Immature natural killer cell (primary cell): ENCODE measurements at regions not wholly inside any gene's neighbourhood (a gene's known extent, or its start where the extent isn't known, plus 50 kb on each side); places are given as distances from the start of the nearest gene placed in this dataset.
"Not testable (repeated sequence)": the region's sequence is repeated elsewhere in the genome, so short reads cannot be mapped to it uniquely, and the experiment has no call there.

Experiments
- DNase-seq, 3 donors: peaks; one replicate each; pipeline ENCODE4 v3.0.0; 2022; ENCODE audit warnings: mixed read lengths in 1 of 3
- H3K27ac Mint-ChIP-seq, 6 donors: one replicate each; pipeline ENCODE4 v1.8.0; 2020; ENCODE audit warnings: mixed read lengths in 6 of 6, mild to moderate bottlenecking in 5 of 6, inconsistent platforms in 4 of 6, moderate library complexity in 3 of 6
- H3K27me3 Mint-ChIP-seq, 3 donors: one replicate each; pipeline ENCODE4 v1.8.0; 2020 to 2021; ENCODE audit warnings: low read depth in 3 of 3, mild to moderate bottlenecking in 3 of 3, mixed read lengths in 3 of 3, moderate library complexity in 3 of 3, inconsistent platforms in 1 of 3
- H3K36me3 Mint-ChIP-seq, 3 donors: one replicate each; pipeline ENCODE4 v1.8.0; 2020; ENCODE audit warnings: mixed read lengths in 3 of 3, inconsistent platforms in 2 of 3, mild to moderate bottlenecking in 2 of 3
- H3K4me1 Mint-ChIP-seq, 2 donors: one replicate each; pipeline ENCODE4 v1.8.0; 2020; ENCODE audit warnings: inconsistent platforms in 2 of 2, mild to moderate bottlenecking in 2 of 2, mixed read lengths in 2 of 2, moderate library complexity in 1 of 2
- H3K4me3 Mint-ChIP-seq, 5 donors: one replicate each; pipeline ENCODE4 v1.8.0; 2020; ENCODE audit warnings: mild to moderate bottlenecking in 5 of 5, mixed read lengths in 5 of 5, inconsistent platforms in 3 of 5, moderate library complexity in 3 of 5
- H3K9me3 Mint-ChIP-seq, 6 donors: one replicate each; pipeline ENCODE4 v1.8.0; 2020; ENCODE audit warnings: mild to moderate bottlenecking in 6 of 6, mixed read lengths in 6 of 6, inconsistent platforms in 4 of 6, moderate library complexity in 3 of 6

DNA sequence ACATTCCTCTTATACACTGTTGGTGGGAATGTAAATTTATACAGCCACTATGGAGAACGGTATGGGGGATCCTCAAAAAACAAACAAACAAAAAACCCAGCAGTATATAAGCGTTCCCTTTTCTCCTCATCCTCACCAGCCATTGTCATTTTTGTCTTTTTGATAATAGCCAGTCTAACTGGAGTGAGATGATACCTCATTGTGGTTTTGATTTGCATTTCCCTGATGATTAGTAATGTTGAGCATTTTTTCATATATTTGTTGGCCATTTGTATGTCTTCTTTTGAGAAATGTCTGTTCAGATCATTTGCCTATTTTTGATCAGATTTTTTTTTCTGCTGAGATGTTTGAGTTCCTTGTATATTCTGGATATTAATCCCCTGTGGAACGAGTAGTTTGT is 76.1 kb downstream of the TEX35 start:
- H3K27ac Mint-ChIP-seq, H3K4me1 Mint-ChIP-seq, H3K9me3 Mint-ChIP-seq, DNase-seq, H3K4me3 Mint-ChIP-seq, H3K36me3 Mint-ChIP-seq: not testable (repeated sequence)
- peaks cover 1 to 11% (median 4%) of the 10 kb centered on the region in 3 donors for H3K27me3 Mint-ChIP-seq

DNA sequence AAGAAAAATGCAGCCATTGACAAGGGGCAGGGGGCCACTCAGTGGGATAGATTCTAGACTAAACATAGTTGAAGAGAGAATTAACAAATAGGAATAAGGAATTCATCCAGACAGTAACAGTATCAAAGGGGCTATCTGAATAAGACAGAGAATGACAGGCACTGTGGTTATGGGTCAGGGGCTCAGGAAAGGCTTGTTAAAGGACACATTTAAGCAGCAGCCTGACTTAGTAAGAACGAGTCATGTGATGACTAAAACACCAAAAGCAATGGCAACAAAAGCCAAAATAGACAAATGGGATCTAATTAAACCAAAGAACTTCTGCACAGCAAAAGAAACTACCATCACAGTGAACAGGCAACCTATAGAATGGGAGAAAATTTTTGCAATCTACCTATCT is 78.9 kb downstream of the TEX35 start:
- not testable (repeated sequence) for H3K27ac Mint-ChIP-seq, H3K36me3 Mint-ChIP-seq, H3K9me3 Mint-ChIP-seq, H3K4me3 Mint-ChIP-seq, H3K4me1 Mint-ChIP-seq, DNase-seq
- H3K27me3 Mint-ChIP-seq, result peaks cover 1 to 11% (median 4%) of the 10 kb centered on the region in 3 donors

DNA sequence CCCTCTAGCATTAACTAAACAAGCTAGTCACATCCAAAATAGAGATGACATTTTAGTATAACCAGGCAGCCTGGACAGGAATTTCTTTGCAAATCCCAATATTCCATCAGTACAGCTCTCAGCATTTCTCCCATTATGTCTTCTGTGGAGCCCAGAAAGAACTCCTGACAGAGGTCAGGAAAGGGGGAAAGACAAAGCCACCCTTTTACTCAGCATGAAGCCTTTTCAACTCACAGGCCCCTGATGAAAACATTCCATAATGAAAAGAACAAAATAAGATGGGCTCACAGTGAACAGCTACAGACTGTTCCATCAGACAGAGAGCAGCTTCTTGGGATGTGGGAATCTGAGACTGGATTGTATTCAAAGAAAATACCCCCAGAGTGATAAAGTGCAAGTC is 80.6 kb downstream of the TEX35 start:
- Mint-ChIP-seq H3K9me3 (peaks cover 0 to 3% (median 0%) of the 10 kb centered on the region in 6 donors), H3K27me3 (peaks cover 3 to 10% (median 3%) of the 10 kb centered on the region in 3 donors), H3K4me3 (no peak overlapping the region), H3K36me3 (no peaks in the 10 kb centered on the region), H3K4me1 (no peaks in the 10 kb centered on the region), H3K27ac (no peak overlapping the region)
- no peak for DNase-seq

DNA sequence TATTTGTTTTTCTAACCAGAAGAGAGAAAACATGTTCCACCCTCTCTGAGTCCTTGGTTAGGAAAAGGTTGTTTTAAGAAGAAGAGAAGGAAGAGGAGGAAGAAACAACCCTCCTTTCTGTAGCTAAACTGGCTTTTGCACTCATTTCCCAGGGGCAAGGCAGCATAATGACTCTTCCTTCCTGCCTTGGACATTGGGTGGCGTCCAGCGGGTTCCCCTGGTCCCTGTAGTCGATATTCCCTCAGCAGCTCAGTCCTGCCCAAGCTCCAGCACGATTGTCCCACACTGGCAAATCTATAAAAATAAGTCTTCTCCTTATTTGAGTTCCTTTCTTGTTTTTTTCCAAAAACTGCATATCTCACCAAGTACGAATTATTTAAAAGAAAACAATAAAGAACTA is 81.2 kb downstream of the TEX35 start:
- H3K27ac Mint-ChIP-seq, result no peak overlapping the region
- H3K9me3 Mint-ChIP-seq, result peaks cover 0 to 3% (median 0%) of the 10 kb centered on the region in 6 donors
- H3K27me3 Mint-ChIP-seq, result peaks cover 2 to 7% (median 3%) of the 10 kb centered on the region in 3 donors
- no peaks in the 10 kb centered on the region for H3K36me3 Mint-ChIP-seq
- no peak overlapping the region for H3K4me3 Mint-ChIP-seq
- no peak for DNase-seq
- H3K4me1 Mint-ChIP-seq, result peaks cover 0 to 3% of the 10 kb centered on the region in 2 donors

DNA sequence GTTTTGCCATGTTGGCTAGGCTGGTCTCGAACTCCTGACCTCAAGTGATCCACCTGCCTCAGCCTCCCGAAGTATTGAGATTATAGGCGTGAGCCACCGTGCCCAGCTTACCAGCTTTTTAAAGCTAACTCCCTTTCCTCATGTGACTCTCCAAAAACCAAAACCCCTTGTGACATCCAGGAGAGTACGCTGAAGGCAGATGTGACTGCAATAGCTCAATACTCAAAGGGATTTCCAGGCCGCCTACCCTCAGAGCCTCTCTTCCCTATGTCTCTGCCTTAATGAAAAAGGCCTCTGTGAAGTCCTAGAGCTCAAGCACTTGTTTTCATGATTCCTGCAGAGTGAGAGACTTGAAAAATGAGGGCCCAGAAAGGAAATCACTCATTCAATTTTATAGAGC is 82.6 kb downstream of the TEX35 start:
- no peaks in the 10 kb centered on the region for H3K36me3 Mint-ChIP-seq
- H3K27me3 Mint-ChIP-seq, result peaks cover 2 to 6% (median 3%) of the 10 kb centered on the region in 3 donors
- H3K27ac Mint-ChIP-seq, result no peak overlapping the region
- H3K4me3 Mint-ChIP-seq, result no peak overlapping the region
- DNase-seq, result no peak
- H3K9me3 Mint-ChIP-seq, result no peaks in the 10 kb centered on the region
- H3K4me1 Mint-ChIP-seq, result peaks cover 6 to 14% of the 10 kb centered on the region in 2 donors

DNA sequence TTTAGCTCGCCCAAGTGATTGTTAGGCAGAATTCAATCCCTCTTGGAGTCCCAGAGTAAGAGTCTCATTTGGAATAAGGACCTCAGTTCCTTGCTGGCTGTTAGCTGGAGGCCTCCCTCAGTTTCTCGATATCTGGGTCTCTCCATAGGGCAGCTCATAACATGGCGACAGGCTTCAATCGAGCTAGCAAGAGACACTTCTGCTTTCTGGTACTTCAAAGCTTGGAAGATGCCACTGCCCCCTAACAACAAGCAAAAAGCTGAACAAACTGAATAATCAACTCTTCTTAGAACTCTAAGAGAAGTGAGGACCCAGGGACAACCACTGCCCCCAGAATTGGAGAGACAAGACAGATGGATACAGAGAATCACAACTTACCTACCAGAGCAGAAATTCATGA is 86.2 kb downstream of the TEX35 start:
- H3K27me3 Mint-ChIP-seq, result peaks cover 0 to 4% (median 2%) of the 10 kb centered on the region in 3 donors
- H3K9me3 Mint-ChIP-seq, result no peaks in the 10 kb centered on the region

DNA sequence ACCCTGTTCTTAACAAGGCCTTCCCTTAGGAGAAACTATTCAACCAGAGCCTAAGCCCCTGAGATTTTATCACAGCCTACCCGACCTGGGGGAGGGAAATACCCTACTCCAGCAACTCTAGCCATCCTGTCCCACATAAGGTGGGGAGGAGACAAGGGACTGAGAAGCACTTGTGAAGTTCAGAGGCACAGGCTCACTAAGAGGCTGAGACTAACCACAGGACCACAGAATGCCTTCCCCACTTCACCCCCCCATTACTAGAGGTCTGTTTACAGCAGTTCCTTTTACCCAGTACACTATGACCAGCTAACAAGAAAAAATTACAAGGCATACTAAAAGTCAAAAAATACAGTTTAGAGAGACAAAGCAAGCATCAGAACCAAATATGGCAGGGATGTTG is 86.8 kb downstream of the TEX35 start:
- no peak overlapping the region for H3K4me3 Mint-ChIP-seq
- H3K27me3 Mint-ChIP-seq, result peaks cover 0 to 4% (median 2%) of the 10 kb centered on the region in 3 donors

More for the DNA sequence above, 86.2 kb downstream of the TEX35 start:
- no peak for DNase-seq
- Mint-ChIP-seq H3K4me3 (no peak overlapping the region), H3K36me3 (no peaks in the 10 kb centered on the region), H3K4me1 (peaks cover 6 to 14% of the 10 kb centered on the region in 2 donors), H3K27ac (no peak overlapping the region)

DNA sequence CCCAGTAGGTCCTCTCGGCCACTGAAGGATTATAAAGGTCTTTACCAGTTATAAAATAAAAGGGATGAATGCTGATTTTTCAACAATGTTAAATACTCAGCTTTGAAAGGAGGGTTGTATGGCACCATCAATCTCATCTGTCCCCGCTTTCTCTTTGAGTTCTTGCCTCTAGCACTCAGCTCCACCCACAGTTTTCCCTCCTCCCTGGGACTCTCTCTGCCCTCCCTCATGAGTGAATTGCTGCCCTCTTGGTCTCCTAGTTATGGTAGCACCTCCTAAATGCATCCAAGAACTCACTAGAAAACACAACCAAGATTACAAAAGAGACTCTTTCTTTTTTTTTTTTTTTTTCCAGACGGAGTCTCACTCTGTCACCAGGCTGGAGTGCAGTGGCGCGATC is 91.0 kb downstream of the TEX35 start:
- no peak for DNase-seq
- H3K9me3 Mint-ChIP-seq, result no peaks in the 10 kb centered on the region
- peaks cover 0 to 2% (median 0%) of the 10 kb centered on the region in 3 donors for H3K27me3 Mint-ChIP-seq
- H3K4me3 Mint-ChIP-seq, result no peak overlapping the region
- peaks cover 39 to 48% of the 10 kb centered on the region in 2 donors for H3K4me1 Mint-ChIP-seq
- H3K36me3 Mint-ChIP-seq, result no peaks in the 10 kb centered on the region
- H3K27ac Mint-ChIP-seq, result no peak overlapping the region

More for the DNA sequence above, 86.8 kb downstream of the TEX35 start:
- Mint-ChIP-seq H3K36me3 (no peaks in the 10 kb centered on the region), H3K27ac (no peak overlapping the region), H3K9me3 (no peaks in the 10 kb centered on the region), H3K4me1 (peaks cover 6 to 14% of the 10 kb centered on the region in 2 donors)
- no peak for DNase-seq

DNA sequence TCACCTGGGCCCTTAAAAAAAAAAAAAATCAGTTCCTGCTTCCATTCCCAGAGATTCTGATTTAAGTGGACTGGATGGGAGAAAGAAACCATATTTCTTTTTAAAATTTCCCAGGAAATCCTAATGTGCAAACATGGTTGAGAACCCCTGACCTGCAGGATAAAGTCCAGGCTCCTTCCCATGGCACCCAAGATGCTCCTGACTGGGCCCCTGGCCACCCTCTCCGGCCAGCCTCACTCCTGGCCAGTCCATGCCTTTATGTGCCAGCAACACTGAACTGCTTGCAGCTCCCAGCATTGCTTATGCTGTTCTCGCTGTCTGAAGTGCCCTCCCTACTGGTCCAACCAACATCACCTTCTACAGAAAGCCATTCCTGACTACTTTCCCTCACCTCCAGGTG is 93.9 kb downstream of the TEX35 start:
- Mint-ChIP-seq H3K27me3 (no peaks in the 10 kb centered on the region), H3K9me3 (no peaks in the 10 kb centered on the region), H3K4me1 (peaks cover 34 to 38% of the 10 kb centered on the region in 2 donors), H3K27ac (peak overlapping the region in 4 of 6 donors; percentile 3 to 64 (median 45)), H3K4me3 (peak overlapping the region in 2 of 5 donors; percentile 8 to 12), H3K36me3 (no peaks in the 10 kb centered on the region)
- DNase-seq, result no peak

DNA sequence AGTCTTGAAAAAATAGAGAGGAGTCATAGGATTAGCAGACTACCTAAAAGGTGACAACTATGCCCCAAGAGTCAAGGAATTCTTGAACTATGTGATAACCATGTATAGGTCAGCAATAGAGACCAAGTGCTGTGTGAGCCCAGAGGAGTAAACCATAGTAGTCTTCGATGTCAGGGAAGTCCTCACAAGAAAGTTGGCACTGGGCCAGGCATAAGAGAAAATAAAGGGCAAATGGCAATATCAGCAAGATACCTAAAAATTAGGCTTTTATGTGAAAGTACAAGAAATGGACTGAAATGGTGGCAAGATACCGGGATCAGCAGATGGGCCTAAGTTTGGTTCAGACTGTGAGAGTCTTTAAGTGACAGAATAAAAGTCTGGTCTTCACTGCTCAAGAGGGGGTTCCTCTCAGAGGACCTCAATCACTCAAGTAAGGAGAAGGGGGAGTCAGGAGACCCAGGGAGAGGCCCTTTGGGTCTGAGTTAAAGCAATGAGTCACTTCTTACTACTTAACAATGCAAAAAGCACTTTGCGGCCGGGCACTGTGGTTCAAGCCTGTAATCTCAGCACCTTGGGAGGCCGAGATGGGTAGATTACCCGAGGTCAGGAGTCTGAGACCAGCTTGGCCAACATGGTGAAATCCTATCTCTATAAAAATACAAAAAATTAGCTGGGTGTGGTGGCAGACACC is 95.0 kb downstream of the TEX35 start:
- peak overlapping the region; percentile 45 to 78 (median 66) for H3K27ac Mint-ChIP-seq
- H3K27me3 Mint-ChIP-seq, result peaks cover 0 to 3% (median 0%) of the 10 kb centered on the region in 3 donors
- DNase-seq, result peak in 1 of 3 donors; percentile 11
- peaks cover 34 to 38% of the 10 kb centered on the region in 2 donors for H3K4me1 Mint-ChIP-seq
- H3K36me3 Mint-ChIP-seq, result no peaks in the 10 kb centered on the region
- peak overlapping the region in 4 of 5 donors; percentile 3 to 54 (median 24) for H3K4me3 Mint-ChIP-seq
- H3K9me3 Mint-ChIP-seq, result no peaks in the 10 kb centered on the region

DNA sequence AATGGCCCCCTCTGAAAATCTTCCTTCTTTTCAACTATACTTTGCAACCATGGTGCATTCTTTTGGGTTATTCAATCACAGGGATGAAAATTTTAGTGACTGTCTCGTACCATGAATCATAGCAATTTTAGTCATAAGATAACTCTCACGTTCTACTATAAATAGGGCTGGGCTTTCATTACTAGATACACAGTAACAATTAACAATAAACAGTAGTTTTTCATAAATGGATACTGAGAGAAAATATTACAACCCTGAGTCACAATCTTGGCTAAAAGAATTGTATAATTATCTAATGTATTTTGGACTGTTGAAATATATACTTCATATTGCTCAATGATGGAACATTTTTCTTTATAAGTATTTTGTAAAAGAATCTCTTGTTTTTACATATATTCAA is 96.1 kb downstream of the TEX35 start:
- H3K4me1 Mint-ChIP-seq, result peaks cover 34 to 38% of the 10 kb centered on the region in 2 donors

DNA sequence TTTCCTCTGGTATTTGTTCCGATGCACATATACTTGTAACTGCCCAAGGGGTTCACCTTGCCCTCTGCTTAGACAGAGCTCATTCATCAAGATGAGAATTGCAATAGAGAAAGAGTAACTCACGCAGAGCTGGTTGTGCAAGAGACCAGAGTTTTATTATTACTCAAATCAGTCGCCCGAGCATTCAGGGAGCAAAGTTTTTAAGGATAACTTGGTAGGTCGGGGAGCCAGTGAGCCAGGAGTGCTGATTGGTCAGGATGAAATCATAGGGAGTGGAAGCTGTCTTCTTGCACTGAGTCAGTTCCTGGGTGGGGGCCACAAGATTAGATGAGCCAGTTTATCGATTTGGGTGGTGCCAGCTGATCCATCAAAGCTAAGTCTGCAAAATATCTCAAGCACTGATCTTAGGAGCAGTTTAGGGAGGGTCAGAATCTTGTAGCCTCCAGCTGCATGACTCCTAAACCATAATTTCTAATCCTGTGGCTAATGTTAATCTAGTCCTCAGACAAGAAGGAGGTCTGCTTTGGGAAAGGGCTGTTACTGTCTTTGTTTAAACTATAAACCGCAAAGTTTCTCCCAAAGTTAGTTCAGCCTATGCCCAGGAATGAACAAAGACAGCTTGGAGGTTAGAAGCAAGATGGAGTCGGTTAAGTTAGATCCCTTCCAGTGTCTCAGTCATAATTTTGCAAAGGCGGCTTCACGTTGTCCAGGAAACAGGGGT is 97.9 kb downstream of the TEX35 start:
- not testable (repeated sequence) for DNase-seq, H3K4me3 Mint-ChIP-seq, H3K27ac Mint-ChIP-seq, H3K36me3 Mint-ChIP-seq, H3K9me3 Mint-ChIP-seq, H3K27me3 Mint-ChIP-seq
- H3K4me1 Mint-ChIP-seq, result peaks cover 30 to 33% of the 10 kb centered on the region in 2 donors

More for the DNA sequence above, 96.1 kb downstream of the TEX35 start:
- no peaks in the 10 kb centered on the region for H3K9me3 Mint-ChIP-seq
- H3K36me3 Mint-ChIP-seq, result no peaks in the 10 kb centered on the region
- peaks cover 0 to 3% (median 0%) of the 10 kb centered on the region in 3 donors for H3K27me3 Mint-ChIP-seq
- no peak for DNase-seq
- H3K27ac Mint-ChIP-seq, result peak overlapping the region in 1 of 6 donors; percentile 72
- peak overlapping the region in 2 of 5 donors; percentile 37 to 41 for H3K4me3 Mint-ChIP-seq

DNA sequence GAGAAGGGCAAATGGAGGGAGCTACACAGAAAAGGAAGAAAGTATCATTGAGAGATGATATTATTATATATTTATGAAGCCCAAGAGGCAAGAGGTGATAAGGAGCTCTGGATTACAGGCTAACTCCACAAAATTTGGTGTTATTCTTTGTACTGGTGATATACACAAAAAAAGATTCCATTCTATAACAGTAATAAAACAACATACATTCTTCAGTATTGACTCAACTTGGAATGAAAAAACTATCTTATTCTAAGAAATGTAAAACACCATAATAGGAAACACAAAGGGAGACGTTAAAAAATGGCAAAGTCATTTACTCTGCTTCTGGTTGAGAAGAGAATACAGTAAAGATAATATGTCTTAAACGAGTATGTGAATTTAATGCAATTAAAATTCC is 99.4 kb downstream of the TEX35 start:
- no peaks in the 10 kb centered on the region for H3K9me3 Mint-ChIP-seq
- H3K36me3 Mint-ChIP-seq, result no peaks in the 10 kb centered on the region
- H3K4me3 Mint-ChIP-seq, result no peak overlapping the region
- peaks cover 0 to 3% (median 0%) of the 10 kb centered on the region in 3 donors for H3K27me3 Mint-ChIP-seq
- H3K4me1 Mint-ChIP-seq, result peaks cover 18 to 19% of the 10 kb centered on the region in 2 donors
- H3K27ac Mint-ChIP-seq, result no peak overlapping the region
- DNase-seq, result no peak

DNA sequence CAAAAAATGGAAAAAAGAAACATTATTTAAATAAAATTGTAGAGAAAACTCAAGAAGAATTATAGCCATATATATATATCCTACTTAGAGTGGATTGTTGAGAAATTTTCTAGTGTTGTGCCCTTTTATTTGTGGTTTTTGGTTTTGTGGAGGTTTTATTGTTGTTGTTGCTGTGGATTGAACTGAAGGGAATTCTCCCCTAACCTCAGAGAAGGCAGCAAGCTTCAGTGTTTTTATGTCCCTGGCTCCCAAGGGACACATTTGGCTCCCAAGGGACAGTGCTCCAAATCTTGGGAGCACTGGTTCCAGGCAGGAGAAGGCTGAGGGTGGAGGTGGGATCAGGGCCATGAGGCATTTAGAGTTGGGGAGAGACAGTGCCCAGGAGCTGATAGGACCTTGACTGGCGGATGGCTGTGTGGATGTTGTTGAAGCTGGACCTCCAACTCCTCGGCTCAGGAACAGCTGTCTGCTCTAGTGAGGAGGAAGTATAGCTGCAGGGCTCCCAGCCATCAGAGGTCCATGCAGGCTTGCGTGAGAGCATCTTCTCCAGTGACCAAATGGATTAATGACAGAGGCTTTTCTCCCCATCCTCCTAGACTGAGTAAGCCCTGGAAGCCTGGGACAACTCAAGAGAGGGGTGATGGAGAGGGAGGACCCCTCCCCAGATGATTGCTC is 100.5 kb downstream of the TEX35 start:
- Mint-ChIP-seq H3K9me3 (no peaks in the 10 kb centered on the region), H3K27me3 (peaks cover 0 to 3% (median 0%) of the 10 kb centered on the region in 3 donors), H3K36me3 (no peaks in the 10 kb centered on the region), H3K4me1 (peaks cover 7 to 8% of the 10 kb centered on the region in 2 donors), H3K27ac (no peak overlapping the region), H3K4me3 (no peak overlapping the region)
- DNase-seq, result no peak
